ENCODE measurements at regions not wholly inside any gene's neighbourhood (a gene's known extent, or its start where the extent isn't known, plus 50 kb on each side); places are given as distances from the start of the nearest gene placed in this dataset.

DNA sequence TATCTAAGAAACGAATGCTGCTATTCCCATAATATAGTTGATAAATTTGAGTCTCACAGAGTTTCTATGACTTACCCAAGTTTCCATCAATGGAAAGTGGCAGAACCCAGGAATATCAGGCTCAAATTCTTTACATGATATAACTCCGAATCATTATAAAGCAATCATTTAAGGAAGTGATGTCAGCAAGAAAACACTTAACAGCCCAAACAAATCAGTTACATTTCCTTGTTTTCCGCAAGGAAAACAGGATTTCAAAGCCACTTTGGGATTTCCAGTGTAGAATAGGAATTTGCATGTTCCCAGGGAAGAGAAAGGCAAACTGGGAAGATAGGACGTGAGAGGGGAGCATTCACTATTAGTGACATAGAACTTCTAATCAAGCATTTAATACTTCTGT, 311.4 kb upstream of the GOT2 start:
- no peak overlapping the region for H3K4me3 ChIP-seq (ENCODE audit: low read depth, low read length)
- POLR2A ChIA-PET = no interaction called here
- H3K27me3 ChIP-seq (ENCODE audit: control insufficient read depth, insufficient read depth, low read length) = no peaks in the 10 kb centered on the region
- CTCF ChIA-PET = no interaction called here
- TF ChIP-seq, protein P1, sequence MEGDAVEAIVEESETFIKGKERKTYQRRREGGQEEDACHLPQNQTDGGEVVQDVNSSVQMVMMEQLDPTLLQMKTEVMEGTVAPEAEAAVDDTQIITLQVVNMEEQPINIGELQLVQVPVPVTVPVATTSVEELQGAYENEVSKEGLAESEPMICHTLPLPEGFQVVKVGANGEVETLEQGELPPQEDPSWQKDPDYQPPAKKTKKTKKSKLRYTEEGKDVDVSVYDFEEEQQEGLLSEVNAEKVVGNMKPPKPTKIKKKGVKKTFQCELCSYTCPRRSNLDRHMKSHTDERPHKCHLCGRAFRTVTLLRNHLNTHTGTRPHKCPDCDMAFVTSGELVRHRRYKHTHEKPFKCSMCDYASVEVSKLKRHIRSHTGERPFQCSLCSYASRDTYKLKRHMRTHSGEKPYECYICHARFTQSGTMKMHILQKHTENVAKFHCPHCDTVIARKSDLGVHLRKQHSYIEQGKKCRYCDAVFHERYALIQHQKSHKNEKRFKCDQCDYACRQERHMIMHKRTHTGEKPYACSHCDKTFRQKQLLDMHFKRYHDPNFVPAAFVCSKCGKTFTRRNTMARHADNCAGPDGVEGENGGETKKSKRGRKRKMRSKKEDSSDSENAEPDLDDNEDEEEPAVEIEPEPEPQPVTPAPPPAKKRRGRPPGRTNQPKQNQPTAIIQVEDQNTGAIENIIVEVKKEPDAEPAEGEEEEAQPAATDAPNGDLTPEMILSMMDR (IDR thresholded peaks at IDR 0.05; ENCODE audit: insufficient read depth, low read depth, low read length) = no peak
- no peak for DNase-seq (ENCODE audit: low read depth)
- no peaks in the 10 kb centered on the region for H3K36me3 ChIP-seq (ENCODE audit: control insufficient read depth, insufficient read depth, low read length)

DNA sequence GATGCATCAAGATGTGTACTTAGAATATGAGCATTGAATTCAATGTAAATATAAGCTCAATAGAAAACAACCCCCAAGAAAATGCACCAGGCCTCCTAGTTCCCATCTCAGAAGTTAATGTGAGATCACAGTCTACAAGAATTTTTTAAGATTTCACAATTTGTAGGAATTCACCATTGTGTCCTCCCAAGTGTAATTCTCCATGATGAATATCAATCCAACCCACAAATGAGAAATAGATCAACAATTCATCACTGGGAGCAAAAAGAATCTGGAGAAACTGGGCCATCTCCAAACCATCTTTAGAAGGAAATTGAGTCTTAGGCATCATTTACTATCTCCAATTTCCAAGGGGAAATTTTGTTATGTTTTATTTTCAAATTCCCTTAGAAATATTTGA, 310.5 kb upstream of the GOT2 start:
- DNase-seq (ENCODE audit: low read depth) = no peak
- H3K27me3 ChIP-seq (ENCODE audit: control insufficient read depth, insufficient read depth, low read length) = no peaks in the 10 kb centered on the region
- no peaks in the 10 kb centered on the region for H3K36me3 ChIP-seq (ENCODE audit: control insufficient read depth, insufficient read depth, low read length)
- ChIA-PET POLR2A (no interaction called here), CTCF (no interaction called here)
- H3K4me3 ChIP-seq (ENCODE audit: low read depth, low read length) = no peak overlapping the region
- TF ChIP-seq, protein P1 (IDR thresholded peaks at IDR 0.05; ENCODE audit: insufficient read depth, low read depth, low read length) = no peak

DNA sequence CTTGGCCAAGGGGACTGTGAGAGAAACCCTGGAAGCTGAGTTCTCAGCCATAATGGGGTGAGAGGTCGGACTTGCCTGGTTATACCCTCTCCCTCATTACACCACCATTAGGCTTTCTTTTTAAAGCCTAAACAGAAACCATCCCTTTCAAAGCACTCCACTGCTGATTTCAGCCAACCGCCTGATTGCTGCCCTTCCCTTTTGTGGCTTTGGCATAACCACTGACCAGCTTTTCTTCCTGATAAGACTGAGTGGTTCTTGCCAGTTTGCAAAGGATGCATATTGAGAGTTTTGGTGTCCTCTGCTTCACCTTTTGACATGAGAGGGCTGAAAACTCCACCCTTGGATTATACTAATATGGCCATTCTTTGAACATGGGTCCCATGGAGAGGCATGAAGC, 308.2 kb upstream of the GOT2 start:
- DNase-seq (ENCODE audit: low read depth) = no peak
- H3K27me3 ChIP-seq (ENCODE audit: control insufficient read depth, insufficient read depth, low read length) = no peaks in the 10 kb centered on the region
- ChIA-PET CTCF (interaction anchor here (1.6 kb wide), 1 partner anchor 150 kb away, joined by 3 read pairs; no protein-coding TSS in a partner anchor), POLR2A (no interaction called here)
- TF ChIP-seq, protein P1 (IDR thresholded peaks at IDR 0.05; ENCODE audit: insufficient read depth, low read depth, low read length) = no peak
- H3K4me3 ChIP-seq (ENCODE audit: low read depth, low read length) = no peak overlapping the region
- H3K36me3 ChIP-seq (ENCODE audit: control insufficient read depth, insufficient read depth, low read length) = no peaks in the 10 kb centered on the region

DNA sequence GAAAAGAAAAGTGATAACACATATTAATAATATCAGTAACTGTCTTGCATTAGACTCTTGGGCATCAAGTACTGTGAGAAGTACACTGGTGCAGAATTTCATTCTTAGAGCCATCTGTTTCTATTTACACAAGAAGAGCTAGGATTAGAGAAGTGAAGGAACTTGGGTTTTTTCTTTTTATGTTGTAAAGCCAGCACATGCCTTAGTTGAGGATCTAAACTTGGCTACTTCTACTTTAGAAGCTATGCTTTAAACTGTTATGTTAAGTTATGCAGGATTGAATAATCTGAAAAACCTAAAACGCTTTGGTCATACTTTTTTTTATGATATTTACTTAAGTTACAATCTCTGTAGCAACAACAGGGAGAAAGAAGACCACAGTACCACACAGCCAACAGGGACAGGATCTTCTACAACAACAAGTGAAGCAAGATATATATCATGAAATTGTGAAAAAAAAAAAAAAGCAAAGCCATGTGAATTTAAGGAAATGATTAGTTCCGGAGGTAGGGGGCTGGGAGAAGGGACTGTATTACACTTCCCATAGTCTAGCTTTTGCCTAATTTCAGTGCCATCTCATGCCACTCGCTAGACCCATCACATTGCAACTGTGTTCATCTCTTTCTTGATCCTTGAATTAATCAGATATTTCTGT, 305.1 kb upstream of the GOT2 start:
- POLR2A ChIA-PET = interaction anchor here (0.6 kb wide), 1 partner anchor 1450 kb away, joined by 9 read pairs; no protein-coding TSS in a partner anchor
- no peaks in the 10 kb centered on the region for H3K27me3 ChIP-seq (ENCODE audit: control insufficient read depth, insufficient read depth, low read length)
- no peak overlapping the region for H3K4me3 ChIP-seq (ENCODE audit: low read depth, low read length)
- TF ChIP-seq, protein P1 (IDR thresholded peaks at IDR 0.05; ENCODE audit: insufficient read depth, low read depth, low read length) = no peak
- H3K36me3 ChIP-seq (ENCODE audit: control insufficient read depth, insufficient read depth, low read length) = no peaks in the 10 kb centered on the region
- DNase-seq (ENCODE audit: low read depth) = peak; percentile 26
- CTCF ChIA-PET = no interaction called here

DNA sequence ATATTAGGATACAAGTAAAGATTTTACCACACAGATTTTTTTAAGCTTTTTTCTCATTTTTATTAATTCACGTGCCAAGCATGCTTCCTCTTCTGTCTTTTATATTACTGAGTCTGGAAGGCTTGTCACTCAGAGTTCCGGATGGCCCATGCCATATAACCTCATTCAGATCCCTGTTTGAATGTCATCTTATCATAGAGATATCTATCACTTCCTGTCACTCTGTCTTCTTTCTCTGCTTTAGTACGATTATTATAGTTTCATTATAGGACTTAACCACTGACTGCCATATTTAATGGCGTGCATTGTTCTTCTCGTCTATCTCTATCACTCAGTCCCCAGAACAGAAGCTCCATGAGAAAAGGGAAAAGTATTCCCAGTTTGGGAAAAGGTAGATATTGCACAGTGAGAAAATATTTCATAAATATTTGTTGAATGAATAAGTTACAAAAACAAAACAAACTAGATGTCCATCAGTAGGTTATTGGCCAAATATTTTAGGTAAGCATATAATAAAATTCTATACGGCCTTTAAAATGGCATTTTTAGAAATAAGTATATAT, 296.9 kb upstream of the GOT2 start:
- TF ChIP-seq, protein P1 (IDR thresholded peaks at IDR 0.05; ENCODE audit: insufficient read depth, low read depth, low read length) = no peak
- CTCF ChIA-PET = no interaction called here

More for the DNA sequence above, 296.9 kb upstream of the GOT2 start:
- Histone ChIP-seq H3K36me3 (ENCODE audit: control insufficient read depth, insufficient read depth, low read length) (no peaks in the 10 kb centered on the region), H3K4me3 (ENCODE audit: low read depth, low read length) (no peak overlapping the region), H3K27me3 (ENCODE audit: control insufficient read depth, insufficient read depth, low read length) (no peaks in the 10 kb centered on the region)
- DNase-seq (ENCODE audit: low read depth) = no peak
- POLR2A ChIA-PET = no interaction called here

All from BJ (cell line).